ENCODE measurements at regions not wholly inside any gene's neighbourhood (a gene's known extent, or its start where the extent isn't known, plus 50 kb on each side); places are given as distances from the start of the nearest gene placed in this dataset.
A peak's percentile ranks its signal among the peaks of the same experiment; 100 is the strongest.
"Not testable (repeated sequence)": the region's sequence is repeated elsewhere in the genome, so short reads cannot be mapped to it uniquely, and the experiment has no call there.

DNA sequence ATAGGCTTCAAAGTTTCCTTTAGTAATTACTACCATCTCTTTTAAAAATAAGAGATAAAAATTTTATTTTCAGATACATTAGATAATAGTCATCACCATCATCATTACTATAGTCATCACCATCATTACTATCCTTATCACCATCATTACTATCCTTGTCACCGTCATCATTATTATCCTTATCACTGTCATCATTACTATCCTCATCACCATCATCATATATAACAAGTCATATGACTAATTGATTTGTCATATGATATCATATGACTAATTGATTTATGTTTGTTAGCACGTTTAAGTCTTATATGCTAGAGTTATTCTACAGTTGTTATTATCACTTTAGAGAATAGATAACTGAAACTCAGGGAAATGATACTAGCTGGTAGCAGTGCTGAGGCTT lies 382.1 kb upstream of the CDH18 start:
- no peak for DNase-seq

- DNase-seq, result peak in 1 of 14 donors; percentile 59
Measured at GRCh38 chr5:20369518-20369885, 381.5 kb upstream of the CDH18 start.

DNA sequence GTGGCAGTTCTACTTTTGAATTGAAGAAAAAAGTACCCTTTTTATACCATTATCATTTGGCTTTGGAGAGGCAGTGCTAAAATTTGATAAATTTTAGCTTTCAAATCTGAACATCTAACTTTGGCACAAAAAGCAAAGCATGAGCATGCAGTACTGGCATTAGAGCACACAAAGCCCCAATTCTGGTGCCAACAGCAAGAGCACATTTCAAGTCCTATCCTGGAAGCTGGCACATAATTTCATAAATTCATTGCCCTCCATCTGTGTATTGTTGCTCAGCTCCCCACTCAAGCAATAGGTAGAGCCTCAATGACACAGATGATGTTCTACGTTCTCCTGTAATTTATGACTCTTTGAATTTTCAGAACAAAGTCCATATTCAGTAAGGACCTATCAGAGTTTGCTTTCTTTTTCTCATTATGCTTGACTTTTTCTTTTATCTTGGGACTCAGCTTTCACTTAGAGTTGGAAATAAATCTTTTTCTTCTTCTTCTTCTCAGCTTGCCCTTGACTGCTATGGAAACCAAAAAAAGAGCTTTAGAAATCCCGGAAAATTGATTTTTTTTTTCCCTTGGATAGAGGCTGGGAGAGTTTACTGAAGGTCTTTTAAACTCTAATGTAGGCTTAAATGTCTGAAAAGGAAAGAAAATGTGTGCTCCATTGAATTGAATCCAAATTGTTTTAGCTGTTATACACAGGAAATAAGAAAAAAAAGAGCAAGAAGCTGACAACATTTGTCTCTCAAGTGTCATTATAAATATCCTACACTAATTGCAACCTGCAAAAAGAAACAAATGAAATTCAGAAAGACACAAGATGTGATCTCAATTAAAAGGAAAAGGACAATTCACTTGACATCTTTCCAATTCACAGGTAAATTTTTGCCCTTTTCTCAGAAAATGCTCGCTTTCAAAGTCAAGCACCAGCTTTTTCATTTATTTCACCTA lies 380.8 kb upstream of the CDH18 start:
- DNase-seq, result peak in 2 of 14 donors; percentile 6 to 97

DNA sequence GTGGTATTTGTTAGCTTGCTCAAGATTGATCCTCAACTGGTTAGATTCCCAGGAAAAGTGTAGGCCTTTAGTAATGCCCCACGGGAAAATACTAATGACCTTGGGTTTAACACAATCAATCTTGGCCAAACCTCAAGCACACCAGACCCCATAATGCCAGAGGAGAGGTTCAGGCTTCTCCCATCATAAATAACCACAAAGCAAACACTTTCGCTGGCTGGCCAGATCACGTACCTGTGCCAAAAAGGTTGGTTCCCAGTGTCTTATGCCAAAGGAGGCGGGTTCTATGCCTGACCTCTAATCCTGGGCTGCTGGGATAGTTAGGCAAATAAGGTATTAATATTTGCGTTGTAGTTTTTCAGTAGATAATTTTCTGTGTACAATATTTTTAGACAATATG lies 379.2 kb upstream of the CDH18 start:
- DNase-seq, result peak in 1 of 14 donors; percentile 56

DNA sequence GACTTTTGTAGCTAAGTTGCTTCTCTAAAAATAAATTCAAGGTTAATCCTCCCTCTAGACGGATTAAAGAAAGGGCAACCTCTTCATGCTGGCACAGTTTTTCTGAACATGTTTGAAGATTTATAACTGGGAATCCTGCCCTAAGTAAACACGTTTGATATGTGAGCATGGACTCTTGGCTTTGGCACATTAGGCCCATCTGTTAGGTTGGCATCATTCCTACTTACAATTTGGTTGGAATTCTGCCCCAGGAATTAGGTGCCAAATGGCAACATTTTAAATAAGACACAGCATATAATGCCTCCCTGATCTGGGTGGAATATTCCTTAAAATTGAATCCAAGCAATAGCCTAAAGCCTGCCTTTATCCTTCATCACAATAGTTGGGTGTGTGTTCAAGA lies 372.3 kb upstream of the CDH18 start:
- DNase-seq, result peak in 2 of 14 donors; percentile 4 to 92

DNA sequence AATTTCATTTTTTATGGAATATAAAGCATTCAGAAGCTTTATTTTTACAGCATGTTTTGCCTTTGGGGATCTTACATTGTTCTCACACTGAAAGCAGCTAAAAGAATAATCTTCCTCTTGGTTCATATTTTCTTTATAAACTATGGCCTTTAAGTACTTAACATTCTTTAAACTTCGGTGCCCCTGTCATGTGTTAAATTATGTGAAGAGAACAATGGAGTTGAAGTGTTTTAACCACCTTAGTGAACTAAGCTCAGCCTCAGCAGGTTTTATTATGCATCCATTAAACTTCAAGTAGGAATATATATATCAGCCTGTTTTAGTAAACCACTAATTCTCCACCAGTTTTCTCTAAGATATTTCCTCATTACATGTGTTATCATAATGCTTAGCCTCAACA lies 371.4 kb upstream of the CDH18 start:
- no peak for DNase-seq

- DNase-seq, result no peak
Measured at GRCh38 chr5:20353499-20353898, 365.5 kb upstream of the CDH18 start.

- no peak for DNase-seq
Measured at GRCh38 chr5:20351849-20352248, 363.8 kb upstream of the CDH18 start.

DNA sequence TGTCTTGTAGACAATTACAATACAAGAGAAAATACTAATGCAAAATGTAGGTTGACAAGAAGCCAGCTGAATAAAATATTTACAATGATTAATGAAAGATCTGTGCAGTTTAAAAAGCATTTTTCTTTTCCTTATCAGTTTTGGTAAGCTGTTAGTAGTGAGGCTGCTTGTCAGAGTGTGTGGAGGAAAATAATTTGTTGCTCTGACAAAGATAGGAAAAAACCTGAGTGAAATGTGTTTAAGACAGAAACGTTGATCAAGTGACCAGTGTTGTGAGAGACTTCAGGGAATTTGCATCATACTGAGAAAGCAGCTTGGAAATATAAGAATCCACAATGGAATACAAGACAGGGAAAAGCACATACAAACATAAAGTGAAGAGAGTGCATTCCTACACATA lies 360.3 kb upstream of the CDH18 start:
- no peak for DNase-seq

DNA sequence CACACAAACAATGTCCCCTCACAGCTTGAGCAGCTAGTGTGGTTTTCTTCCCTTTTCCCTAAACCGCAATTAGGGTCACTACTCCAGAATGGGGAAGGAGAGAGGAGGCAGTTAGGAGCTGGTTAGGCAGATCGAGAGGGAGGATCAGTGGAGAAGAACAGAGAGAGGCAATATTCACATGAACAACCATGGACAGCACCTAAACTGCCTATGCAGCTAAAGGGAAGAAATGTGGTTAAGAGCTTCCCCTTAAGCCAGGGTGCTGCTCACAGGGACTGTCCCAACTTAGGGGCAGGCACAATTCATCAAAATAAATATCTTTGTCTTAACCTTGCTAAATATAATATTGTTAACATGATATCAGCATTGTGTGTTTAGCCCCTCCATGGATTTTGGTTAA lies 359.3 kb upstream of the CDH18 start:
- no peak for DNase-seq

DNA sequence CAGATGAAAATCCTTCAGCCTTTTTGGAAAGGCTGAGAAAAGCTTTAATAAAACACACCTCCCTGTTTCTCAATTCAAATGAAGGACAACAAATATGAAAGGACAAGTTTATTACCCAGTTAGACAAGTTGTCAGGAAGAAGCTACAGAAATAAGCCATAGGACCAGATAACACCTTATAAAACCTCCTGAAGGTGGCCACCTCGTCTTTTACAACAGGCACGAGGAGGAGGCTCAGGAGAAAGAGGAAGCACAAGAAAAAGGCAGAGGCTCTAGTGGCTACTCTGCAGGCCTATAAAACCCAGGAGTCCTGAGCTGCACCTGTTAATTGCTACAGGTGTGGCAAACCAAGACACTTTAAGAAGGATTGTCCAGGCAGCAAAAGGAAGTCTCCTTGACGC lies 352.1 kb upstream of the CDH18 start:
- no peak for DNase-seq

- no peak for DNase-seq
Measured at GRCh38 chr5:20335978-20336377, 348.0 kb upstream of the CDH18 start.

GRCh38 chr5:20331826-20332225 lies 343.8 kb upstream of the CDH18 start:
- no peak for DNase-seq

DNA sequence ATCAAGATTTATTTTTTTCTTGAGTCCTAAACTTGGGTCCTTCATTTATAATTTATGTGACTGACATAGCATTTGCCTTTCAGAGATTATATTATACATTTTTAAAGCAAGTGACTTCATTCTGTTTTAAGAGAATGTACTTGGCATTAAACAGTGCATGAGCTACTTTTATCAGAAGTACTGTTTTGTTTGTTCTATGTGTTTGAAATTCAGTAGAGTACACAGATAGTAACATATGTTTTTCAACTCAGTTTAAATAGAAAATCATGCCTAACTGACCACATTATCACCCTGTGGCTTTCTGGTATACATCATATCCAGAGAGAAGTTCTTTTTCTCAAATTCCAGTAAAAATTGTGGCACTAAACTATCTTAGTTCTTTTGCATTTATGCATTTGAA lies 335.3 kb upstream of the CDH18 start:
- no peak for DNase-seq

- DNase-seq, result peak in 1 of 14 donors; percentile 56
Measured at GRCh38 chr5:20307391-20307790, 319.4 kb upstream of the CDH18 start.

- no peak for DNase-seq
Measured at GRCh38 chr5:20305463-20305862, 317.5 kb upstream of the CDH18 start.

- not testable (repeated sequence) for DNase-seq
Measured at GRCh38 chr5:20304570-20304969, 316.6 kb upstream of the CDH18 start.

DNA sequence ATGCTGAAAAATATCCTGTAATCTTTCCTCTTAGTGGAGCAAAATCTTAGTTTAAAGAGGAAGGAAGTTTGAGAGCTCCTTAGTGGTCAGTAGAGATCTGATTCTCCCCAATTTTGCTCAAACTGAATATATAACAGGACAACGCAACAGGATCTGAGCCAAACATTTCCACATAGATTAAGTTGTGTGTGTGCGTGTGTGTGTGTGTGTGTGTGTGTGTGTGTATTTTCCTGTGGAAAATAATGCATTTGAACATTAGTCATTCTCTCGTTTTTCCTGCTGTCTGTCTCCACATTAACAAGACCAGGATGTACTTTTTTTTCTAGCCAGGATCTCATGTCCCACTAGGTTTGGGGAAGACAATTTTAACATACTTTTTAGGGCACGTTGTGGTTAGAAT lies 312.1 kb upstream of the CDH18 start:
- no peak for DNase-seq

- no peak for DNase-seq
Measured at GRCh38 chr5:20294696-20295095, 306.7 kb upstream of the CDH18 start.

- DNase-seq, result no peak
Measured at GRCh38 chr5:20291766-20292165, 303.8 kb upstream of the CDH18 start.

DNA sequence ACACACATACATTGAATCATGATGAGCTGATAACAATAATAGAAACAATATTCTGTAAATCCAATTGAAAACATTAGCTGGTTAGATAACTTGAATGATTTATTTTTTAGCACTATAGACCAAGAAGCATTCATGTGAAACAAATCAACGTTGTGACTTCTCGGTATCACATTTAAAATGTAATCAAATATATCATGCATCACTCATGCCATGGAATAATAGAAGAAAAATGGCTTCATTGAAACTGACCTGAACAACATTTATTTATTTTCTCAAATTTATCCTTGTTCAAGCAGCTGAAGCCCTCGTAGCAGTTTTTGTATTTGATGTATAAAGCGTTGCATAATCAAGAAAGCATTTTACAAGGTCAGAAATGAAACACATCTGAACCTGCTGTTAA lies 299.6 kb upstream of the CDH18 start:
- DNase-seq, result no peak

DNA sequence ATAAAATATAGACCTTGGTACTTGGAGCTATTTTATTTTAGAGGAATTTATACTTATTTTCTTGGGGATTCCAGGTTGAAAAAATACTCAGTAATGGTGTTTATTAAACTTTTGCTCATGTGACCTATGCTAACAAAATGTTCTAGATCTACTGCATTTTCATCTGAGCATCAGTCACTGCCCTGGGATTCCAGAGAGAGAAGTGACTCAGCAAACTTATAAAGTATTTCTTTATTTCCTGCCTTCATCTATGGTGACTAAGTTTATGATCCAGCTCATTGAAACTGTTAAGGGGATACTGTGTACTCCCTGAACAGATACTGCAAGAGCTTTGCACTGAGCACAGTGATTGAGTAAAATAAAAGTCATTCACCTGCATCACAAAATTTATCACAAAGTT lies 298.5 kb upstream of the CDH18 start:
- no peak for DNase-seq

GRCh38 chr5:20276959-20277263 lies 288.9 kb upstream of the CDH18 start:
- DNase-seq, result no peak

DNA sequence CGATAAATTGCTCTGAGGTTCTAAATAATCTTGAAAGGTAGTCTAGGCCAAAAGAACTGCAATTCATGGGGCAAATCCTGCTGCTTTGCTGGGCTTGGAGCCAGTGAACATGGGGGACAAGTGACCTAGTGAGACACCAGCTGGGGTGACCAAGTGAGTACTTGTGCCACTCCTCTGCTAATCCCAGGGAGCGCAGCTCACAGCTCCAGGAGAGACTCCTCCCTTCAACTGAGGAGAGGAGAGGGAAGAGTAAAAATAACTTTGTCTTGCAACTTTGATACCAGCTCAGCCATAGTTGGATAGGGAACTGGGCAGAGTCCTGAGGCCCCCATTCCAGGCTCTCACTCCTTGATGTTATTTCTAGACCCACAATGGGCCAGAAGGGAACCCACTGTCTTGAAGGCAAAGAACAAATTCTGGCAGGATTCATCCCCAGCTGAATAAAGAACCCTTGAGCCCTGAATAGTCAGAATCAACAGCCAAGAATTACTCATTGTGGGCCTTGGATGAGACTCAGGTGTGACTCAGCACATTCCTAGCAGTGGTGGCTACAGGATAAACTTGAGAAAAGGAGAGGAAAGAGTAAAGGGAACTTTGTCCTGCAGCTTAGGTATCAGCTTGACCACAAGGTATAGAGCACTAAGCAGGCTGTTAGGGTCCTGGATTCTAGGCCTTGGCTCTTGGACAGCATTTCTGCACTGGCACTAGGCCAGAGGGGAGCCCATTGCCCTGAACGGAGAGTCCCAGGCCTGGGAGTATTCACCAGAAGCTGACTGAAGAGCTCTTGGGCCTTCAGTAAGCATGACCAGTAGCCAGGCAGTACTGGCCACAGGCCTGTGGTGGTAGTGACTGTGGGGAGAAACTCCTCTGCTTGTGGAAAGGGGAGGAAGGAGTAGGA lies 288.3 kb upstream of the CDH18 start:
- no peak for DNase-seq

All from C1 segment of cervical spinal cord (tissue), 14 donors.